Testis (tissue), 2 donors: ENCODE measurements at regions not wholly inside any gene's neighbourhood (a gene's known extent, or its start where the extent isn't known, plus 50 kb on each side); places are given as distances from the start of the nearest gene placed in this dataset.
"Not testable (repeated sequence)": the region's sequence is repeated elsewhere in the genome, so short reads cannot be mapped to it uniquely, and the experiment has no call there.

Experiments used
- CTCF ChIP-seq, 3 experiments: fragments of 450-650 bp in 2 of 3; fragments of 200-600 bp in 1 of 3; sonication (generic) in 1 of 3; IDR thresholded peaks; one replicate each; pipeline ENCODE4 v1.5.1; 2016 to 2019; ENCODE audit warnings: antibody characterized with exemption in 3 of 3, mild to moderate bottlenecking in 2 of 3, moderate library complexity in 1 of 3
- POLR2A ChIP-seq: fragments of 450-650 bp; IDR thresholded peaks from one replicate; pipeline ENCODE4 v1.6.1; 2017; ENCODE audit warnings: antibody characterized with exemption, mild to moderate bottlenecking, moderate library complexity

DNA sequence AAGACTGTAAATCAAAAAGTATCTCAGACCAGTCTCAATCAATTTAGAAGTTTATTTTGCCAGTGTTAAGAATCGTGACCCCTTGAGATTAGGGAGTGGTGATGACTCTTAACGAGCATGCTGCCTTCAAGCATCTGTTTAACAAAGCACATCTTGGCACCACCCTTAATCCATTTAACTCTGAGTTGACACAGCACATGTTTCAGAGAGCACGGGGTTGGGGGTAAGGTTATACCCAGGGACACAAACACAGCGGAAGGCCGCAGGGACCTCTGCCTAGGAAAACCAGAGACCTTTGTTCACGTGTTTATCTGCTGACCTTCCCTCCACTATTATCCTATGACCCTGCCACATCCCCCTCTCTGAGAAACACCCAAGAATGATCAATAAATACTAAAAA lies 645.8 kb downstream of the FRK start:
- TF ChIP-seq CTCF (IDR thresholded peaks at IDR 0.05); POLR2A: not testable (repeated sequence)
